GM18951 (cell line): ENCODE measurements at regions not wholly inside any gene's neighbourhood (a gene's known extent, or its start where the extent isn't known, plus 50 kb on each side); places are given as distances from the start of the nearest gene placed in this dataset.

Experiments
- POLR2A ChIP-seq: IDR thresholded peaks from 4 replicates; pipeline ENCODE4 v1.6.1; 2011; ENCODE audit warnings: mild to moderate bottlenecking; ENCODE audit not compliant: insufficient read length, insufficient read depth; ENCODE audit errors: extremely low read depth
- in situ Hi-C: fragments of 300-500 bp; cut with MboI; formaldehyde crosslinking; loops from one replicate; pipeline ENCODE4 v1.12.0; 2022; ENCODE audit warnings: low sequenced_read_pairs, mixed read lengths, inconsistent platforms; ENCODE audit not compliant: unreplicated experiment

- no peak for TF ChIP-seq POLR2A
- in situ Hi-C loops = no loop called here
Observed at GRCh38 chr4:14768449-14768848, 233.8 kb upstream of the CPEB2 start.

- in situ Hi-C loops = no loop called here
- TF ChIP-seq POLR2A = no peak
Observed at GRCh38 chr4:14769993-14770392, 232.3 kb upstream of the CPEB2 start.

- TF ChIP-seq POLR2A = no peak
- in situ Hi-C loops = no loop called here
Observed at GRCh38 chr4:14771094-14771493, 231.2 kb upstream of the CPEB2 start.

- no peak for TF ChIP-seq POLR2A
- in situ Hi-C loops = no loop called here
Observed at GRCh38 chr4:14771504-14772175, 230.6 kb upstream of the CPEB2 start.

- TF ChIP-seq POLR2A = no peak
- in situ Hi-C loops = no loop called here
Observed at GRCh38 chr4:14772388-14772787, 229.9 kb upstream of the CPEB2 start.

- TF ChIP-seq POLR2A = no peak
Observed at GRCh38 chr4:14783011-14783877, 219.0 kb upstream of the CPEB2 start.

GRCh38 chr4:14787221-14787620, 215.1 kb upstream of the CPEB2 start:
- in situ Hi-C loops = no loop called here
- TF ChIP-seq POLR2A = no peak

More at GRCh38 chr4:14783011-14783877, 219.0 kb upstream of the CPEB2 start:
- in situ Hi-C loops = no loop called here

- TF ChIP-seq POLR2A = no peak
- in situ Hi-C loops = no loop called here
Observed at GRCh38 chr4:14787894-14788293, 214.4 kb upstream of the CPEB2 start.

- in situ Hi-C loops = no loop called here
- TF ChIP-seq POLR2A = no peak
Observed at GRCh38 chr4:14790494-14790893, 211.8 kb upstream of the CPEB2 start.

GRCh38 chr4:14792702-14793227, 209.5 kb upstream of the CPEB2 start:
- TF ChIP-seq POLR2A = no peak
- in situ Hi-C loops = no loop called here

GRCh38 chr4:14800977-14801376, 201.3 kb upstream of the CPEB2 start:
- in situ Hi-C loops = no loop called here
- no peak for TF ChIP-seq POLR2A

GRCh38 chr4:14802596-14802995, 199.7 kb upstream of the CPEB2 start:
- in situ Hi-C loops = no loop called here
- no peak for TF ChIP-seq POLR2A

- in situ Hi-C loops = no loop called here
- no peak for TF ChIP-seq POLR2A
Observed at GRCh38 chr4:14807856-14808255, 194.4 kb upstream of the CPEB2 start.

GRCh38 chr4:14809203-14809602, 193.1 kb upstream of the CPEB2 start:
- TF ChIP-seq POLR2A = no peak
- in situ Hi-C loops = no loop called here
